H9 (cell line): ENCODE measurements at regions not wholly inside any gene's neighbourhood (a gene's known extent, or its start where the extent isn't known, plus 50 kb on each side); places are given as distances from the start of the nearest gene placed in this dataset.

Experiments used
- DNase-seq: peaks from one replicate; pipeline ENCODE4 v3.0.0-alpha.2; 2017
- H2AFZ ChIP-seq: one replicate; pipeline ENCODE4 v1.6.1; 2013; ENCODE audit warnings: mild to moderate bottlenecking, low read length, control low read depth, moderate library complexity
- H2AK5ac ChIP-seq: 2 replicates; pipeline ENCODE4 v1.6.1; 2013; ENCODE audit warnings: low read length, control low read depth, mixed read lengths; ENCODE audit not compliant: insufficient read length
- H2BK120ac ChIP-seq: one replicate; pipeline ENCODE4 v1.6.1; 2013; ENCODE audit warnings: low read depth, mild to moderate bottlenecking, low read length, control low read depth, inconsistent platforms; ENCODE audit not compliant: poor library complexity, severe bottlenecking
- H2BK12ac ChIP-seq: 2 replicates; pipeline ENCODE4 v1.6.1; 2013; ENCODE audit warnings: low read length, control low read depth, mixed read lengths, low read depth; ENCODE audit not compliant: insufficient read length
- H2BK15ac ChIP-seq: 2 replicates; pipeline ENCODE4 v1.6.1; 2013; ENCODE audit warnings: low read depth, low read length, control low read depth
- H2BK20ac ChIP-seq: one replicate; pipeline ENCODE4 v1.6.1; 2013; ENCODE audit warnings: low read depth, mild to moderate bottlenecking, low read length, control low read depth, inconsistent platforms; ENCODE audit not compliant: poor library complexity, severe bottlenecking
- H2BK5ac ChIP-seq: 2 replicates; pipeline ENCODE4 v1.6.1; 2013; ENCODE audit warnings: low read length, control low read depth, mixed read lengths; ENCODE audit not compliant: insufficient read length
- H3K14ac ChIP-seq: 2 replicates; pipeline ENCODE4 v1.6.1; 2013; ENCODE audit warnings: low read length, control low read depth; ENCODE audit not compliant: insufficient read depth
- H3K18ac ChIP-seq: 2 replicates; pipeline ENCODE4 v1.6.1; 2013; ENCODE audit warnings: low read depth, mild to moderate bottlenecking, mixed read lengths, low read length, control low read depth; ENCODE audit not compliant: insufficient read length
- H3K23ac ChIP-seq: 2 replicates; pipeline ENCODE4 v1.6.1; 2013; ENCODE audit warnings: low read length, control low read depth, mixed read lengths, low read depth; ENCODE audit not compliant: insufficient read length
- H3K23me2 ChIP-seq: 2 replicates; pipeline ENCODE4 v1.6.1; 2013; ENCODE audit warnings: low read depth, mild to moderate bottlenecking, mixed read lengths, low read length, control low read depth; ENCODE audit not compliant: insufficient read length, poor library complexity, severe bottlenecking
- H3K27ac ChIP-seq: 2 replicates; pipeline ENCODE4 v1.5.1; 2013; ENCODE audit warnings: low read length, control low read depth, mixed read lengths, low read depth; ENCODE audit not compliant: insufficient read length
- H3K27me3 ChIP-seq: 2 replicates; pipeline ENCODE4 v1.6.1; 2013; ENCODE audit warnings: low read length, control low read depth, inconsistent platforms; ENCODE audit not compliant: insufficient read depth
- H3K4ac ChIP-seq: 2 replicates; pipeline ENCODE4 v1.6.1; 2013; ENCODE audit warnings: low read depth, mild to moderate bottlenecking, control low read depth, inconsistent platforms, low read length, moderate library complexity
- H3K4me1 ChIP-seq: 2 replicates; pipeline ENCODE4 v1.6.1; 2013; ENCODE audit warnings: low read length, control low read depth, inconsistent platforms; ENCODE audit not compliant: insufficient read depth
- H3K4me2 ChIP-seq: 2 replicates; pipeline ENCODE4 v1.6.1; 2013; ENCODE audit warnings: low read length, control low read depth, mixed read lengths; ENCODE audit not compliant: insufficient read length, insufficient read depth
- H3K56ac ChIP-seq: 2 replicates; pipeline ENCODE4 v1.6.1; 2013; ENCODE audit warnings: low read depth, mild to moderate bottlenecking, mixed read lengths, low read length, control low read depth; ENCODE audit not compliant: insufficient read length
- H3K79me1 ChIP-seq: 2 replicates; pipeline ENCODE4 v1.6.1; 2013; ENCODE audit warnings: low read depth, mild to moderate bottlenecking, moderate library complexity, low read length, control low read depth, inconsistent platforms; ENCODE audit not compliant: insufficient read depth, poor library complexity, severe bottlenecking
- H3K79me2 ChIP-seq: 2 replicates; pipeline ENCODE4 v1.6.1; 2013; ENCODE audit warnings: low read length, control low read depth, inconsistent platforms; ENCODE audit not compliant: insufficient read depth
- H3K9ac ChIP-seq: 2 replicates; pipeline ENCODE4 v1.6.1; 2013; ENCODE audit warnings: low read length, control low read depth, mixed read lengths; ENCODE audit not compliant: insufficient read length; ENCODE audit errors: extremely low read depth
- H3K9me3 ChIP-seq: one replicate; pipeline ENCODE4 v1.6.1; 2013; ENCODE audit warnings: low read depth, low read length, inconsistent platforms; ENCODE audit not compliant: control insufficient read depth
- H3T11ph ChIP-seq: one replicate; pipeline ENCODE4 v1.6.1; 2013; ENCODE audit warnings: mild to moderate bottlenecking, low read length, control low read depth, inconsistent platforms
- H4K20me1 ChIP-seq: one replicate; pipeline ENCODE4 v1.6.1; 2013; ENCODE audit not compliant: control insufficient read depth, insufficient read length, insufficient read depth
- H4K5ac ChIP-seq: 2 replicates; pipeline ENCODE4 v1.6.1; 2013; ENCODE audit warnings: low read depth, mild to moderate bottlenecking, mixed read lengths, low read length, control low read depth; ENCODE audit not compliant: insufficient read length
- H4K8ac ChIP-seq: replicated peaks from 2 replicates; pipeline ENCODE4 v1.6.1; 2013; ENCODE audit warnings: low read length, control low read depth, mixed read lengths, low read depth; ENCODE audit not compliant: insufficient read length
- H4K91ac ChIP-seq: 2 replicates; pipeline ENCODE4 v1.6.1; 2013; ENCODE audit warnings: low read depth, mild to moderate bottlenecking, moderate library complexity, mixed read lengths, low read length, control low read depth; ENCODE audit not compliant: insufficient read length
- H3K27ac Mint-ChIP-seq, 3 experiments: 2 replicates in 2 of 3; 3 replicates in 1 of 3; pipeline ENCODE4 v1.8.0; 2020 to 2021; ENCODE audit warnings: mixed read lengths in 3 of 3, mild to moderate bottlenecking in 1 of 3, moderate library complexity in 1 of 3
- H3K27me3 Mint-ChIP-seq: 2 replicates; pipeline ENCODE4 v1.8.0; 2021; ENCODE audit warnings: low read depth, mild to moderate bottlenecking, moderate library complexity, mixed read lengths
- H3K36me3 Mint-ChIP-seq, 3 experiments: 2 replicates in 2 of 3; 3 replicates in 1 of 3; pipeline ENCODE4 v1.8.0; 2020 to 2021; ENCODE audit warnings: low read depth in 3 of 3, mixed read lengths in 3 of 3; ENCODE audit not compliant: insufficient read depth in 1 of 3
- H3K4me1 Mint-ChIP-seq, 2 experiments: 2 replicates each; pipeline ENCODE4 v1.8.0; 2020; ENCODE audit warnings: mixed read lengths in 2 of 2
- H3K4me3 Mint-ChIP-seq, 2 experiments: 2 replicates in 1 of 2; 3 replicates in 1 of 2; pipeline ENCODE4 v1.8.0; 2020 to 2021; ENCODE audit warnings: mild to moderate bottlenecking in 2 of 2, mixed read lengths in 2 of 2, moderate library complexity in 1 of 2
- H3K9me3 Mint-ChIP-seq, 2 experiments: 2 replicates in 1 of 2; 3 replicates in 1 of 2; pipeline ENCODE4 v1.8.0; 2020; ENCODE audit warnings: mild to moderate bottlenecking in 2 of 2, mixed read lengths in 2 of 2, moderate library complexity in 1 of 2
- CTCF ChIP-seq: fragments of 200-600 bp; sonication (generic); conservative IDR thresholded peaks from 3 replicates; pipeline ENCODE4 v1.8.0; 2021; ENCODE audit warnings: antibody characterized with exemption, mild to moderate bottlenecking
- WGBS: extraction: QIAGEN DNeasy Blood & Tissue Kit; methylation state at CpG from one replicate; pipeline ENCODE4 v1.1.7; 2013; ENCODE audit warnings: missing lambda C conversion rate, low lambda C conversion rate, mixed read lengths; ENCODE audit not compliant: insufficient read length; ENCODE audit errors: extremely low coverage; 5-methylcytosine and 5-hydroxymethylcytosine counted together

- no peaks in the 10 kb centered on the region for H3K9me3 Mint-ChIP-seq
- Histone ChIP-seq H3K4ac (no peak overlapping the region), H3K9me3 (no peaks in the 10 kb centered on the region), H2BK15ac (no peak overlapping the region), H2BK20ac (no peak overlapping the region), H3K4me2 (no peak overlapping the region), H3T11ph (no peak overlapping the region), H3K4me1 (peaks cover 2% of the 10 kb centered on the region; the same call in 1 of the 2 replicates), H3K79me2 (no peaks in the 10 kb centered on the region), H2AFZ (no peak overlapping the region), H2BK120ac (no peak overlapping the region), H4K20me1 (no peaks in the 10 kb centered on the region), H4K91ac (no peak overlapping the region), H3K9ac (no peak overlapping the region), H3K23ac (no peak overlapping the region), H3K27me3 (no peaks in the 10 kb centered on the region), H4K5ac (no peak overlapping the region), H2BK5ac (no peak overlapping the region), H3K79me1 (no peaks in the 10 kb centered on the region), H2BK12ac (no peak overlapping the region), H3K56ac (no peak overlapping the region), H3K14ac (no peak overlapping the region), H2AK5ac (no peak overlapping the region), H4K8ac (no peak overlapping the region), H3K18ac (no peak overlapping the region), H3K23me2 (no peaks in the 10 kb centered on the region), H3K27ac (no peak overlapping the region)
- H3K4me3 Mint-ChIP-seq, result no peak overlapping the region
- TF ChIP-seq CTCF, result no peak
- peak overlapping the region in 2 of 3 experiments; percentile 31 to 70; a peak in 2 of 7 replicates for H3K27ac Mint-ChIP-seq
- DNase-seq, result no peak
- no peaks in the 10 kb centered on the region for H3K36me3 Mint-ChIP-seq
- peaks cover 2 to 18% of the 10 kb centered on the region in 2 experiments; a peak in 2 of 4 replicates for H3K4me1 Mint-ChIP-seq
- no peaks in the 10 kb centered on the region; the same call in 1 of the 2 replicates for H3K27me3 Mint-ChIP-seq
- WGBS, result no CpG with 5 or more reads among the region's 6 CpGs
Observed at GRCh38 chr20:50396623-50397022, 113.6 kb upstream of the PTPN1 start.
